Activated CD4-positive, alpha-beta T cell treated with anti-CD3 and anti-CD28 coated beads, Interleukin-2, amount 50 U/mL, for 16 hours (primary cell): ENCODE measurements at regions not wholly inside any gene's neighbourhood (a gene's known extent, or its start where the extent isn't known, plus 50 kb on each side); places are given as distances from the start of the nearest gene placed in this dataset.
A peak's percentile ranks its signal among the peaks of the same experiment; 100 is the strongest.

Experiments
- DNase-seq: peaks from one replicate; pipeline ENCODE4 v3.0.0-alpha.2; 2020

- DNase-seq = no peak
Measured at GRCh38 chr7:20021066-20021465, 196.1 kb downstream of the MACC1 start.

GRCh38 chr7:20019757-20020432, 197.3 kb downstream of the MACC1 start:
- no peak for DNase-seq

GRCh38 chr7:20016669-20017068, 200.5 kb downstream of the MACC1 start:
- DNase-seq = no peak

- DNase-seq = no peak
Measured at GRCh38 chr7:20013536-20013935, 203.6 kb downstream of the MACC1 start.

GRCh38 chr7:20012100-20012499, 205.1 kb downstream of the MACC1 start:
- no peak for DNase-seq

- no peak for DNase-seq
Measured at GRCh38 chr7:20010877-20011276, 206.3 kb downstream of the MACC1 start.

- no peak for DNase-seq
Measured at GRCh38 chr7:20007510-20007909, 209.7 kb downstream of the MACC1 start.

GRCh38 chr7:20005081-20005480, 212.1 kb downstream of the MACC1 start:
- no peak for DNase-seq

GRCh38 chr7:19999681-20000080, 217.5 kb downstream of the MACC1 start:
- DNase-seq = no peak

- DNase-seq = no peak
Measured at GRCh38 chr7:19991936-19992335, 218.5 kb upstream of the TMEM196 start.

GRCh38 chr7:19989906-19990305, 216.5 kb upstream of the TMEM196 start:
- no peak for DNase-seq

- no peak for DNase-seq
Measured at GRCh38 chr7:19988860-19989259, 215.4 kb upstream of the TMEM196 start.

- no peak for DNase-seq
Measured at GRCh38 chr7:19984231-19984632, 210.8 kb upstream of the TMEM196 start.

- peak; percentile 1 for DNase-seq
Measured at GRCh38 chr7:19982841-19983835, 209.7 kb upstream of the TMEM196 start.

GRCh38 chr7:19973581-19973980, 200.2 kb upstream of the TMEM196 start:
- DNase-seq = no peak

GRCh38 chr7:19972876-19973275, 199.5 kb upstream of the TMEM196 start:
- DNase-seq = no peak

- no peak for DNase-seq
Measured at GRCh38 chr7:19971956-19972355, 198.5 kb upstream of the TMEM196 start.

GRCh38 chr7:19970514-19970913, 197.1 kb upstream of the TMEM196 start:
- no peak for DNase-seq

- no peak for DNase-seq
Measured at GRCh38 chr7:19969859-19970493, 196.6 kb upstream of the TMEM196 start.

- no peak for DNase-seq
Measured at GRCh38 chr7:19964246-19964645, 190.8 kb upstream of the TMEM196 start.

- DNase-seq = no peak
Measured at GRCh38 chr7:19963695-19964094, 190.3 kb upstream of the TMEM196 start.

- no peak for DNase-seq
Measured at GRCh38 chr7:19958309-19958896, 185.0 kb upstream of the TMEM196 start.

- DNase-seq = no peak
Measured at GRCh38 chr7:19957664-19958063, 184.2 kb upstream of the TMEM196 start.
